ENCODE measurements at regions not wholly inside any gene's neighbourhood (a gene's known extent, or its start where the extent isn't known, plus 50 kb on each side); places are given as distances from the start of the nearest gene placed in this dataset.
"Not testable (repeated sequence)": the region's sequence is repeated elsewhere in the genome, so short reads cannot be mapped to it uniquely, and the experiment has no call there.

- Histone ChIP-seq H3K4me2 (ENCODE audit: low read length) (no peak overlapping the region), H3K36me3 (ENCODE audit: insufficient read depth, low read length) (no peaks in the 10 kb centered on the region), H4K20me1 (ENCODE audit: insufficient read depth) (no peaks in the 10 kb centered on the region), H3K9ac (ENCODE audit: low read length) (no peak overlapping the region), H3K27me3 (ENCODE audit: insufficient read depth, low read depth, low read length) (no peaks in the 10 kb centered on the region), H2AFZ (ENCODE audit: low read depth, low read length) (no peak overlapping the region), H3K9me2 (ENCODE audit: insufficient read depth, low read length) (no peaks in the 10 kb centered on the region), H3K9me3 (ENCODE audit: low read length) (no peaks in the 10 kb centered on the region), H3F3A (ENCODE audit: insufficient read depth, low read length, poor library complexity, severe bottlenecking) (no peaks in the 10 kb centered on the region), H3K79me2 (replicated peaks; ENCODE audit: insufficient read depth, low read length) (no peaks in the 10 kb centered on the region), H3K27ac (ENCODE audit: low read length) (no peak overlapping the region), H3K4me3 (ENCODE audit: low read length) (no peak overlapping the region)
- no peak for TF ChIP-seq RAD21 (conservative IDR thresholded peaks at IDR 0.05)
- TF ChIP-seq POLR2AphosphoS5 (IDR thresholded peaks at IDR 0.05): no peak
- TF ChIP-seq SMC3 (conservative IDR thresholded peaks at IDR 0.05; ENCODE audit: poor library complexity): no peak
- TF ChIP-seq EZH2 (IDR thresholded peaks at IDR 0.05; ENCODE audit: borderline replicate concordance, insufficient read depth, low read length, poor library complexity, severe bottlenecking): no peak
These were observed 493.7 kb upstream of the PLXNA2 start for GRCh38 chr1:208737922-208738321.

- not testable (repeated sequence) for H3K9me2 ChIP-seq (ENCODE audit: insufficient read depth, low read length); H3K27me3 ChIP-seq (ENCODE audit: insufficient read depth, low read depth, low read length); H4K20me1 ChIP-seq (ENCODE audit: insufficient read depth); H2AFZ ChIP-seq (ENCODE audit: low read depth, low read length); H3K36me3 ChIP-seq (ENCODE audit: insufficient read depth, low read length); H3K4me2 ChIP-seq (ENCODE audit: low read length); H3K9me3 ChIP-seq (ENCODE audit: low read length); H3F3A ChIP-seq (ENCODE audit: insufficient read depth, low read length, poor library complexity, severe bottlenecking); H3K79me2 ChIP-seq (replicated peaks; ENCODE audit: insufficient read depth, low read length); H3K27ac ChIP-seq (ENCODE audit: low read length); H3K4me3 ChIP-seq (ENCODE audit: low read length); H3K9ac ChIP-seq (ENCODE audit: low read length)
These were observed 495.5 kb upstream of the PLXNA2 start for GRCh38 chr1:208739636-208740035.

- H3K27ac ChIP-seq (ENCODE audit: low read length): no peak overlapping the region
- H3K9ac ChIP-seq (ENCODE audit: low read length): no peak overlapping the region
- no peaks in the 10 kb centered on the region for H3K9me3 ChIP-seq (ENCODE audit: low read length)
- H3K27me3 ChIP-seq (ENCODE audit: insufficient read depth, low read depth, low read length): no peaks in the 10 kb centered on the region
- no peaks in the 10 kb centered on the region for H4K20me1 ChIP-seq (ENCODE audit: insufficient read depth)
- no peaks in the 10 kb centered on the region for H3K9me2 ChIP-seq (ENCODE audit: insufficient read depth, low read length)
- no peak for TF ChIP-seq CTCF (IDR thresholded peaks at IDR 0.05; ENCODE audit: poor library complexity, severe bottlenecking)
- H3K4me3 ChIP-seq (ENCODE audit: low read length): no peak overlapping the region
- H3F3A ChIP-seq (ENCODE audit: insufficient read depth, low read length, poor library complexity, severe bottlenecking): no peaks in the 10 kb centered on the region
- H3K36me3 ChIP-seq (ENCODE audit: insufficient read depth, low read length): no peaks in the 10 kb centered on the region
- no peak overlapping the region for H2AFZ ChIP-seq (ENCODE audit: low read depth, low read length)
- no peaks in the 10 kb centered on the region for H3K79me2 ChIP-seq (replicated peaks; ENCODE audit: insufficient read depth, low read length)
- H3K4me2 ChIP-seq (ENCODE audit: low read length): no peak overlapping the region
These were observed 497.1 kb upstream of the PLXNA2 start for GRCh38 chr1:208741296-208741695.

- Histone ChIP-seq H3K27ac (ENCODE audit: low read length) (no peak overlapping the region), H3K79me2 (replicated peaks; ENCODE audit: insufficient read depth, low read length) (no peaks in the 10 kb centered on the region), H4K20me1 (ENCODE audit: insufficient read depth) (no peaks in the 10 kb centered on the region), H3K36me3 (ENCODE audit: insufficient read depth, low read length) (no peaks in the 10 kb centered on the region), H3K9ac (ENCODE audit: low read length) (no peak overlapping the region), H3K9me2 (ENCODE audit: insufficient read depth, low read length) (no peaks in the 10 kb centered on the region), H3K9me3 (ENCODE audit: low read length) (no peaks in the 10 kb centered on the region), H3F3A (ENCODE audit: insufficient read depth, low read length, poor library complexity, severe bottlenecking) (peaks cover 4% of the 10 kb centered on the region), H3K4me2 (ENCODE audit: low read length) (no peak overlapping the region), H3K27me3 (ENCODE audit: insufficient read depth, low read depth, low read length) (no peaks in the 10 kb centered on the region), H3K4me3 (ENCODE audit: low read length) (no peak overlapping the region), H2AFZ (ENCODE audit: low read depth, low read length) (no peak overlapping the region)
- TF ChIP-seq POLR2AphosphoS5 (IDR thresholded peaks at IDR 0.05) (no peak), SMC3 (conservative IDR thresholded peaks at IDR 0.05; ENCODE audit: poor library complexity) (no peak), CTCF (IDR thresholded peaks at IDR 0.05; ENCODE audit: poor library complexity, severe bottlenecking) (no peak), TAF1 (IDR thresholded peaks at IDR 0.05; ENCODE audit: low read depth) (no peak), MXI1 (conservative IDR thresholded peaks at IDR 0.05; ENCODE audit: poor library complexity, severe bottlenecking) (no peak)
These were observed 499.2 kb upstream of the PLXNA2 start for GRCh38 chr1:208743361-208743760.
